ENCODE measurements at regions not wholly inside any gene's neighbourhood (a gene's known extent, or its start where the extent isn't known, plus 50 kb on each side); places are given as distances from the start of the nearest gene placed in this dataset.
"Not testable (repeated sequence)": the region's sequence is repeated elsewhere in the genome, so short reads cannot be mapped to it uniquely, and the experiment has no call there.

GRCh38 chr5:93359296-93359959 lies 221.6 kb downstream of the NR2F1-AS1 start:
- Histone ChIP-seq H3K9ac (ENCODE audit: low read depth, low read length) (no peak overlapping the region), H3K36me3 (ENCODE audit: insufficient read depth, low read length) (no peaks in the 10 kb centered on the region), H3K4me3 (ENCODE audit: low read length) (no peak overlapping the region), H3K27me3 (ENCODE audit: insufficient read depth, low read length) (no peaks in the 10 kb centered on the region), H3K4me1 (ENCODE audit: insufficient read depth, low read length) (no peaks in the 10 kb centered on the region), H3K27ac (ENCODE audit: low read depth, low read length) (no peak overlapping the region), H3K9me3 (ENCODE audit: insufficient read depth, low read depth, low read length) (no peaks in the 10 kb centered on the region)
- WGBS: 98% methylated on average over 8 of the region's 9 CpGs

- no peak overlapping the region for H3K27ac ChIP-seq (ENCODE audit: low read depth, low read length)
- H3K9ac ChIP-seq (ENCODE audit: low read depth, low read length): no peak overlapping the region
- H3K9me3 ChIP-seq (ENCODE audit: insufficient read depth, low read depth, low read length): no peaks in the 10 kb centered on the region
- no peaks in the 10 kb centered on the region for H3K4me1 ChIP-seq (ENCODE audit: insufficient read depth, low read length)
- H3K36me3 ChIP-seq (ENCODE audit: insufficient read depth, low read length): no peaks in the 10 kb centered on the region
- 80% methylated on average over 1 of the region's 1 CpG for WGBS
- H3K27me3 ChIP-seq (ENCODE audit: insufficient read depth, low read length): no peaks in the 10 kb centered on the region
- H3K4me3 ChIP-seq (ENCODE audit: low read length): no peak overlapping the region
These were observed 222.8 kb downstream of the NR2F1-AS1 start for GRCh38 chr5:93358176-93358575.

GRCh38 chr5:93357686-93358085 lies 223.3 kb downstream of the NR2F1-AS1 start:
- no peaks in the 10 kb centered on the region for H3K27me3 ChIP-seq (ENCODE audit: insufficient read depth, low read length)
- H3K9ac ChIP-seq (ENCODE audit: low read depth, low read length): no peak overlapping the region
- H3K4me3 ChIP-seq (ENCODE audit: low read length): no peak overlapping the region
- H3K36me3 ChIP-seq (ENCODE audit: insufficient read depth, low read length): no peaks in the 10 kb centered on the region
- H3K9me3 ChIP-seq (ENCODE audit: insufficient read depth, low read depth, low read length): no peaks in the 10 kb centered on the region
- 97% methylated on average over 1 of the region's 1 CpG for WGBS
- H3K27ac ChIP-seq (ENCODE audit: low read depth, low read length): no peak overlapping the region
- H3K4me1 ChIP-seq (ENCODE audit: insufficient read depth, low read length): no peaks in the 10 kb centered on the region

DNA sequence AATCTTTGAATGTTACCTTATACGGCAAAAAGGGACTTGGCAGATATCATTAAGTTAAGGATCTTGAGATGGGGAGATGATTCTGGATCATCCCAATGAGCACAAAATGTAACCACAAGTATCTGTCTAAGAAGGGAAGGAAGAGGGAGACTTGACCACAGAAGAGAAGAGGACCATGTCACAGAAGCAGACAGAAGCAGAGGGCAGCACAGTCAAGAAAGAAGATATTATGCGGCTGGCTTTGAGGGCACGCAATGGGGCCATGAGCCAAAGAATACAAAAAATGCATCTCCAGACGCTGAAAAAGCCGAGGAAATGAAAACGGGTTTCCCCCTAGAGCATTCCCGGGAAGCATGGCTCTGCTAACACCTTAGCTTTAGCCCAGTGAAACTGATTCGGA lies 225.3 kb downstream of the NR2F1-AS1 start:
- no peaks in the 10 kb centered on the region for H3K27me3 ChIP-seq (ENCODE audit: insufficient read depth, low read length)
- no peak overlapping the region for H3K9ac ChIP-seq (ENCODE audit: low read depth, low read length)
- 93% methylated on average over 8 of the region's 8 CpGs for WGBS
- H3K4me3 ChIP-seq (ENCODE audit: low read length): no peak overlapping the region
- H3K4me1 ChIP-seq (ENCODE audit: insufficient read depth, low read length): no peaks in the 10 kb centered on the region
- no peaks in the 10 kb centered on the region for H3K9me3 ChIP-seq (ENCODE audit: insufficient read depth, low read depth, low read length)
- no peaks in the 10 kb centered on the region for H3K36me3 ChIP-seq (ENCODE audit: insufficient read depth, low read length)
- no peak overlapping the region for H3K27ac ChIP-seq (ENCODE audit: low read depth, low read length)

- Histone ChIP-seq H3K4me3 (ENCODE audit: low read length) (no peak overlapping the region), H3K27me3 (ENCODE audit: insufficient read depth, low read length) (no peaks in the 10 kb centered on the region), H3K36me3 (ENCODE audit: insufficient read depth, low read length) (no peaks in the 10 kb centered on the region), H3K9me3 (ENCODE audit: insufficient read depth, low read depth, low read length) (no peaks in the 10 kb centered on the region), H3K27ac (ENCODE audit: low read depth, low read length) (no peak overlapping the region), H3K9ac (ENCODE audit: low read depth, low read length) (no peak overlapping the region), H3K4me1 (ENCODE audit: insufficient read depth, low read length) (no peaks in the 10 kb centered on the region)
- 100% methylated on average over 2 of the region's 2 CpGs for WGBS
These were observed 228.8 kb downstream of the NR2F1-AS1 start for GRCh38 chr5:93352186-93352585.

- Histone ChIP-seq H3K9me3 (ENCODE audit: insufficient read depth, low read depth, low read length) (no peaks in the 10 kb centered on the region), H3K4me1 (ENCODE audit: insufficient read depth, low read length) (no peaks in the 10 kb centered on the region), H3K27ac (ENCODE audit: low read depth, low read length) (no peak overlapping the region), H3K4me3 (ENCODE audit: low read length) (no peak overlapping the region), H3K9ac (ENCODE audit: low read depth, low read length) (no peak overlapping the region), H3K36me3 (ENCODE audit: insufficient read depth, low read length) (no peaks in the 10 kb centered on the region), H3K27me3 (ENCODE audit: insufficient read depth, low read length) (no peaks in the 10 kb centered on the region)
- 92% methylated on average over 3 of the region's 3 CpGs for WGBS
These were observed 231.4 kb downstream of the NR2F1-AS1 start for GRCh38 chr5:93349613-93350012.

- no peaks in the 10 kb centered on the region for H3K9me3 ChIP-seq (ENCODE audit: insufficient read depth, low read depth, low read length)
- H3K36me3 ChIP-seq (ENCODE audit: insufficient read depth, low read length): no peaks in the 10 kb centered on the region
- no peaks in the 10 kb centered on the region for H3K4me1 ChIP-seq (ENCODE audit: insufficient read depth, low read length)
- WGBS: 94% methylated on average over 15 of the region's 15 CpGs
- H3K27me3 ChIP-seq (ENCODE audit: insufficient read depth, low read length): no peaks in the 10 kb centered on the region
- no peak overlapping the region for H3K4me3 ChIP-seq (ENCODE audit: low read length)
- H3K27ac ChIP-seq (ENCODE audit: low read depth, low read length): no peak overlapping the region
- H3K9ac ChIP-seq (ENCODE audit: low read depth, low read length): no peak overlapping the region
These were observed 232.8 kb downstream of the NR2F1-AS1 start for GRCh38 chr5:93348231-93348630.

DNA sequence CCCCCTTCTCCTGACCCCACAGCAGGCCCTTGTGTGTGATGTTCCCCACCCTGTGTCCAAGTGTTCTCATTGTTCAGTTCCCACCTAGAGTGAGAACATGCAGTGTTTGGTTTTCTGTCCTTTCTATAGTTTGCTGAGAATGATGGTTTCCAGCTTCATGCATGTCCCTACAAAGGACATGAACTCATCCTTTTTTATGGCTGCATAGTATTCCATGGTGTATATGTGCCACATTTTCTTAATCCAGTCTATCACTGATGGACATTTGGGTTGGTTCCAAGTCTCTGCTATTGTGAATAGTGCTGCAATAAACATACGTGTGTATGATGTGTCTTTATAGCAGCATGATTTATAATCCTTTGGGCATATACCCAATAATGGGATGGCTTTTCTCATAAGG lies 234.2 kb downstream of the NR2F1-AS1 start:
- not testable (repeated sequence) for H3K27ac ChIP-seq (ENCODE audit: low read depth, low read length); H3K4me1 ChIP-seq (ENCODE audit: insufficient read depth, low read length); H3K4me3 ChIP-seq (ENCODE audit: low read length); H3K27me3 ChIP-seq (ENCODE audit: insufficient read depth, low read length); H3K36me3 ChIP-seq (ENCODE audit: insufficient read depth, low read length); H3K9ac ChIP-seq (ENCODE audit: low read depth, low read length); H3K9me3 ChIP-seq (ENCODE audit: insufficient read depth, low read depth, low read length)
- 96% methylated on average over 1 of the region's 1 CpG for WGBS

DNA sequence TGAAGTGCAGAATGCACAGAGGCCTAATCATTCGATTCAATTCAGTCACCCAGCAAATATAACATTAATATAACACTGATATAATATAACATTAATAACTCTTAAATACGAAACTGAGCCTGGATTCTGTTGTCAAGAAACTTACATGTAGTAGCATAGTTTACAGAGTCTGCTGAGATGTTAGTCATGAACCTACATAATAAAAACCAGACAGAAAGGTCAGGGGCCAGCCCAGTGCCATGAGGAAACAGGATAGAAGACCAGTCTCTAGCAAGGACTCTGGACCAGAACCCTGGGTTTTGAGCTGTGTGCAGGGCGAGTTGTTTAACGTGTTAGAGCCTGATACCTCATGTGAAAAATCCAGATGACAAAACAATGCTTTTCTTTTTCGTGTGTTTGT lies 234.7 kb downstream of the NR2F1-AS1 start:
- H3K27me3 ChIP-seq (ENCODE audit: insufficient read depth, low read length): no peaks in the 10 kb centered on the region
- H3K9me3 ChIP-seq (ENCODE audit: insufficient read depth, low read depth, low read length): no peaks in the 10 kb centered on the region
- 89% methylated on average over 3 of the region's 5 CpGs for WGBS
- no peaks in the 10 kb centered on the region for H3K4me1 ChIP-seq (ENCODE audit: insufficient read depth, low read length)
- H3K9ac ChIP-seq (ENCODE audit: low read depth, low read length): no peak overlapping the region
- H3K27ac ChIP-seq (ENCODE audit: low read depth, low read length): no peak overlapping the region
- H3K36me3 ChIP-seq (ENCODE audit: insufficient read depth, low read length): no peaks in the 10 kb centered on the region
- H3K4me3 ChIP-seq (ENCODE audit: low read length): no peak overlapping the region

- WGBS: 93% methylated on average over 3 of the region's 3 CpGs
- H3K27me3 ChIP-seq (ENCODE audit: insufficient read depth, low read length): no peaks in the 10 kb centered on the region
- H3K27ac ChIP-seq (ENCODE audit: low read depth, low read length): no peak overlapping the region
- no peaks in the 10 kb centered on the region for H3K9me3 ChIP-seq (ENCODE audit: insufficient read depth, low read depth, low read length)
- no peaks in the 10 kb centered on the region for H3K36me3 ChIP-seq (ENCODE audit: insufficient read depth, low read length)
- H3K9ac ChIP-seq (ENCODE audit: low read depth, low read length): no peak overlapping the region
- H3K4me1 ChIP-seq (ENCODE audit: insufficient read depth, low read length): no peaks in the 10 kb centered on the region
- H3K4me3 ChIP-seq (ENCODE audit: low read length): no peak overlapping the region
These were observed 237.4 kb downstream of the NR2F1-AS1 start for GRCh38 chr5:93343570-93343969.

DNA sequence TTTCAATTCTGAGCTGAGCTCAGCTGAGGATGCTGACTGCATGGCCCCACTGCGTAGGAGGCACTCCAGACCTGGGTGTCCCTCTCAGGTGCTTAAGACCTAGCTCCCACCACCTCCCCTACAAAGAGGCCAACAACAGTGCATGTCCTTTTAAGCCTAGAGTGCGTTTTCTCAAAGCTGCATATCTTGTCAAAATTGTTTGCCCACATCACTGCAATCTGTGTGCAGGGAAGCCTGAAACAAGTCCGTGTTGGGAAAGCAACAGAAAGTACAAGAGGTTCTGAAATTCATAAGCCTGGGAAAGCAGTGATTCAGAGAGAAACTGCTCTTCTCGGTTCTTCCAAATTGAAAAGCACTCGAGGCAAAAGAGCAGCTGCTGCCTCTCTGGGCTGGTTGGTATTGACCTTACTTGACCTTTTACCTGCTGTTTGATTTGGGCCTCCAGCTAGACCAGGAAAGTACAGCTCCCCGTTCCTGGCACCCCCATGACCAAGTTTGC lies 238.4 kb downstream of the NR2F1-AS1 start:
- Histone ChIP-seq H3K27me3 (ENCODE audit: insufficient read depth, low read length) (no peaks in the 10 kb centered on the region), H3K27ac (ENCODE audit: low read depth, low read length) (no peak overlapping the region), H3K9ac (ENCODE audit: low read depth, low read length) (no peak overlapping the region), H3K36me3 (ENCODE audit: insufficient read depth, low read length) (no peaks in the 10 kb centered on the region), H3K4me1 (ENCODE audit: insufficient read depth, low read length) (no peaks in the 10 kb centered on the region), H3K4me3 (ENCODE audit: low read length) (no peak overlapping the region), H3K9me3 (ENCODE audit: insufficient read depth, low read depth, low read length) (no peaks in the 10 kb centered on the region)
- WGBS: 84% methylated on average over 6 of the region's 6 CpGs

DNA sequence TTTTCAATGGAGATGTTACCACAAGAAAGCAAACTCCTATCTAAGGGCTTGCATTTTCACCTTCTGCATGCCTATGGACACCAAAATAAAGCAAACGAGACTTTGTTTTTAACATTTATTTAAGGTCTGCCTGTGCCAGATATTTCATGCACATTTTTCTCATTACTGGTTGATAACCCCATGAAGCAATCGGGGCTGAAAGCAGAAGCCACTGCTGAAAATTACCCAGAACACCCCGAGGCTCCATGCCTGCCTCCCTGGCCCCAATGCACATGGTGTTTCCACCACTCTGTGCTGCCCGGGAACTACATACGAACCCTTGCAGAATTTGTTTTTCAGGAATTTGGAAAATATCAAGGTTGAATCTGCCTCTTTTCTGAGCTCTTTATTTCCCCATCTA lies 240.1 kb downstream of the NR2F1-AS1 start:
- H3K27me3 ChIP-seq (ENCODE audit: insufficient read depth, low read length): no peaks in the 10 kb centered on the region
- H3K36me3 ChIP-seq (ENCODE audit: insufficient read depth, low read length): no peaks in the 10 kb centered on the region
- H3K9ac ChIP-seq (ENCODE audit: low read depth, low read length): no peak overlapping the region
- no peaks in the 10 kb centered on the region for H3K4me1 ChIP-seq (ENCODE audit: insufficient read depth, low read length)
- no peaks in the 10 kb centered on the region for H3K9me3 ChIP-seq (ENCODE audit: insufficient read depth, low read depth, low read length)
- no peak overlapping the region for H3K27ac ChIP-seq (ENCODE audit: low read depth, low read length)
- WGBS: 93% methylated on average over 5 of the region's 5 CpGs
- H3K4me3 ChIP-seq (ENCODE audit: low read length): no peak overlapping the region
